NCI-H1436 (cell line): ENCODE measurements at regions not wholly inside any gene's neighbourhood (a gene's known extent, or its start where the extent isn't known, plus 50 kb on each side); places are given as distances from the start of the nearest gene placed in this dataset.

Experiments used
- DNase-seq: peaks from one replicate; lab custom pipeline; 2025; lab: John Stamatoyannopoulos, UW

DNA sequence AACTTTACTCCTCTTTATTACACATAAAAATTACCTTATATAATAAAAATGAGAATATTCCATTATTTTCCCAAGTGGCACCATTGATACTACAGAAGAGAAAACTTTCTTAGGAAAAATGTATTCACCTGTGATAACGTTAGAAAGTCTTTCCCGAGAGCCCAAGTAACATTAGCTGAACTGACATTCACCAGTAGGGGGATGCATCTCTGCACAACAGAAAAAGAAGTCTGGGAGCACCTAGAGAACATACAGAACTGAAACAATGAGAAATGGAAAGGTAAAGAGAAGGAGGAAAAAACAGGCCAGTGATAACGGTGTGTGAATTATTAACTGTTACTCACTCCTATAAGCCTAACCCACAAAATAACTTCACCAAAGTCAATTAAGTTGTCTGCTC lies 423.3 kb downstream of the CENPC start:
- no peak for DNase-seq

DNA sequence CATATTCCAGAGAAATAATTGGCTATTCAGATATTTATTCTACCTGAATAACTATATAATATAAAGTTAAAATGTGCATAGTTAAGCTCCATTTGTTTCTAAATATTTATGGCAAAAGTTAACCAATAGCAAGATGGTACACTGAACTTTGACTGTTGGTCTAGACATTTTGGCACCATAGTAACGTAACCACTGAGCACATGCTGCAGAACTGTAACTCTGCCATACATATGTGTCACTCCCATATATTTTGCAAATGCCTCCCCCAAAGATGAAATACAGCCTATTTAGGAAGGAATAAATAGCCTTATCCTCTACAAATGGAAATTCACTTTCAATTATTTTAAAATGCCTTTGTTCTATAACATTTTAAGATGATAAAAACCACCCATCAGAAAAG lies 424.9 kb downstream of the CENPC start:
- DNase-seq = no peak

DNA sequence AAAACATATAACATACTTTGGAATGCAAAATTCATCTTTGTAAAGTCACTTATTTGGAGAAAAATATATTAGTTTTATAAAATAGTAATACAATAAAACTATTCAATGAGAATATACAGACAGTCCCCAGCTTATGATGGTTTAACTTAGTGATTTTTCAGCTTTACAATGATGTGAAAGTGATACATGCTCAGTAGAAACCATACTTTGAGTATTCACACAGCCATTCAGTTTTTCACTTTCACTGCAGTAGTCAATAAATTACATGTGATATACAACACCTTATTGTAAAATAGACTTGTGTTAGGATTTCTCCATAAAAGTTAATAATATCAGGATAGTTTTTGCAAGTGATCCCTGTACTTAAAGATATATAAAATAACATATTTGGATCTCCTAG lies 436.0 kb downstream of the CENPC start:
- DNase-seq = no peak

DNA sequence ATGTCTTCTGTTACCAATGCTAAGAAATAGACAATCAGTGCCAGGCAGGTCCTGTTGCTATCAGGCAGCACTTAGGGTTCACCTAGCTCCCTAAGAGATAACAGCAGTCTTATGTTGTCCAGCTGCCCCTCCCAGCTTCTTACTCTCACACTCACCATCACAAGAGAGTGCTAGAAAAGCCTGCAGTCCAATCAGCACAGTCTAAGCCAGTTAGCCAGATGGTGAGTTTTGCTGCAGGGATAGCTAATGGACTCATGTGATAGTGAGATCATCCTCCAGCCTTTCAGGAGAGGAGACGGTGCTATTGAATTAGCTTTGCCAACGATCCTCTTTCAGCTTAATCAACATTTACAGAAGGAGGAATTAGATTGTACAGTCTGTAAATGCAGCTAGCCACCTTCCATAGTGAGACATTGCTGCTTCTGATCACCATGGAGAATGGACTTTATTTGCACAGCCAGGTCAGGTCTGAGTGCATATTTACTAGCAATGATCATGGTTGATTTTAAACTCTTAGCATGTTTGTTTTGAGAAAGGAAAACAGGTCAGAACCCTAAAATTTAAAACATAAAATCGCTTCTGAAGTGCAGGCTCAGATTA lies 438.3 kb downstream of the CENPC start:
- peak; percentile 60 for DNase-seq

DNA sequence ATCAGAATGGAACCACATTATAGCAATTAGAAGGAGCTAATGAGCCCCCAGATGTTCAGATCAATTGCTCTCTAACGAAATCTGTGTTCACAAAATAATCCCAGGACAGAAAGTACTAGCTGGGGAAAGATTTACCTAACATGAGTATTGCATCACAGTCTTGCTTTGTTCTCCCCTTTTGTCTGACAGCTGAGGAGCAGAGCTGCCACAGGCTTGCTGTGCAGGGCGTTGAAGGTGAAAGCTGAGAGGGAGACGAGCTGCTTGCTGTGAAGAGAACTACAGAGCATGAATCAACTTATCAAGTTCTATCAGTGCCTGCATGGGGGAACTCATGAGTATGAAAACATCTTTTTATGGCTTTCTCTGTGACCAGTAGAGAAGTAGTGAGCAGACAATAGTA lies 441.2 kb downstream of the CENPC start:
- no peak for DNase-seq

DNA sequence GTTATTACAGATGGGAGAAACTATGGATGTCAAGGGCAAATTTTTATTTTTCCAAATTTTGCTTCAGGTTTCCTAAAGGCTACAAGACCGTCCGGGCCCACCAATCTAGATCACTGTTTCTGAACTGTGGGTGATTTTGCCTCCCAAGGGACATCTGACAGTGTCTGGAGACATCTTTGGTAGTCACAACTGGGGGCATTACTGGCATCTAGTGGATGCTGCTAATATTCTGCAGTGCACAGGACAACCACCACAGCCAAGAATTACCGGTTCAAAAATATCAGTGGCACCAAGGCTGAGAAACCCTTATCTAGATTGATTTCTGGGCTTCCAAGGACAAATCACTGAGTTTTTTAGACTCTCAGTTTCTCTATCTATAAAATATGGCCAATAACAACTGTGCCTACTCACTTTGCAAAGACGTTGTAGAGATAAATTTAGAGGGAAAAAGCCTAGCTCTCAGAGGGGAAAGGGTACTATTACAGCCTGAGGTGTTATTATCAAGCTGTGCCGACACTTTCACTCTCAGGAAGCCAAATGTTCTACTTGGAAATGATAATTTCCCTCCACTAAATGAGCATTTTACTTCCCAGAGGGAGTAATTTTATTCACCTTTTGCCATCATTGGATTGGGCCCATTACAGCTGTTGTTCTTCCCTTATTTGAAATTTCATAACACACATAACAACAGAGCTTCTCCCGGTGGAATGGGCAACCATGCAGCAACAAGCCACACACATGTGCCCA lies 442.1 kb downstream of the CENPC start:
- DNase-seq = no peak

DNA sequence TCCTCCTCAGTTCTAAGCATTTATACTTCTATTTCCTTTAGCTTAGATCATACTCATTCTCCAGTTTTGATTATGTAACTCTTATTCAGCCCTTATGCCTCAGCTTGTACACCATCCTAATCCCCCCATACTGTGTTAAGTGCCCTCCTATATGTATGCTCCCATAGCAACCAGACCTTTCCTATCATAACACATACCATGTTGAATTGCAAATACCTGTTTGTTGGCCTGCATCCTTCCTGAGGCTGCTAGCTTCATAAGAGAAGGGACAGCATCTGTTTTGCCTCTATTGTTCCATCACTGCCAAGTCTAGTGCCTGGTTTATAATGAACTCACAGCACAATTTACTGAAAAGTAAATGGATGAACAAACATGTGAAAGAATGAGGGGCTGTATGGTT lies 443.7 kb downstream of the CENPC start:
- DNase-seq = no peak

DNA sequence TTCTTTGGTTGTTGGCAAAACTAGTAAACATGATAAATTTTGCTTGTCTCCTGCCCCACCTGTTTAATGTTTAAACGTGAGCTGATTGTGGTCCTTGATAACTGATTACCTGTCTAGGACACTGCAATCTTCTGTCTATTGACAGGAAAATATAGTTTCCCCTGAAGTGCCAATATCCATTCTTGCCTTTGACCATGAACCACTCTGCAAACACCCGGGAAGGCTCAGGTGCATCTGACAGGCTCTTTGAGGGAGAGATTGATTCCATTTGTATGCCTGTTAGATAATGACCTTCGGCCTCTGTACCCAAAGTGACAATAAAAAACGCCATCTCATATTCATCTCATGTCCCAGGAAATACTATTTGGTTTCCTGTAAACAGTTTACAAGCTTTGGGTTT lies 453.0 kb downstream of the CENPC start:
- no peak for DNase-seq

DNA sequence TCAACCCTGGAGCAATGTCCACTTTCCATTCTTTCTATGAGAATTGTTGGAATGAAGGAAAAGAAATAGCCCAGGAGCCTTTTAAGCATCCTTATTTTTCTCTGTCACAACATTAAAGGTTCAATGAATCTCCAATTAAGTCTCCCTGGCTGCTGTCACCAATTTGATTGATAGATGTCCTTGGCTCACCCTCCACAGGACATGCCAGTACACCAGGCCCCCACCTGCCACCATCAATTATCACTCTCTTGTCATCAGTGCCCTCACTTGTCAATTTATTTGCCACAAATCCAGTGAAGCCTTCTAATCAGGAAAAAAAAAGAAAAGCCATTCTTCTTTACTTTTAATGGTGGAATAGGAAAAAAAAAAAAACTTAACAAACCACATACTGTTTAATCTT lies 453.6 kb downstream of the CENPC start:
- DNase-seq = no peak

DNA sequence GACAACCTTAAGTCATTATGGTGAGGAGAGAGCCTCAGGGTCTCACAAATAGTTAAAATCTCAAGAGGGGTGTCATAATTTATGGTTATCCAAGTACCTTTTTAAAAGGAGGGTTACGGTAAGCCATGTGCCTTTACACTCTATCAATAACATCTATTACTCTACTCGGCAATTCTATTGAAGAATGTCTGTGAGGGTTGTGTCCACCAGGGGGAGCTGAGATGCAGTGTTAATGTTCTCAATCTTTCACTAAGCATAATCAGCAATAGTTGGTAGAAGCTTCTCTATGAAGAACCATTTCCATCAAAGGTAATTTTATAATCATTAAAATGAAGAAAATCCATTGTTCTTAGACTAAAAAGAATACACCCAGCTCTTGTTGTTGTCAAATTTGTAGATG lies 457.4 kb downstream of the CENPC start:
- DNase-seq = no peak

DNA sequence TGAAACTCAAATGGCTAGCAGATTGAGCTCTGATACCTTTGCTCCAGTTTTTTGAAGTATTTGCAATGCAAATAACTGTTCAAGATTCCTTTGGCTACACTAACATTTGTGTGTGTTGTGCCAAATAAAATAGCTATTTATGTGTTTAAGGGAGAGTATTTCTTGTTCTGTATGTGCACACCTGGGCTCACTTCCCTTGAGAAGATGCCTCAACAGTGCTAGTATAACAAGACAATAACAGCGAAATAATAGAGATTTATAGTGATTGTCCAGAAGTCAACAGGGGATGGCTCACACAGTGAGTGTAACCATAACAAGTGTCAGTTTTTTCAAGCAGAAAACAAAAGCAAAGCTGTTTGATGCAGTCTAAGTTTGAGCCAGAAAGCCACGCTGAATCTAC lies 460.5 kb downstream of the CENPC start:
- no peak for DNase-seq

DNA sequence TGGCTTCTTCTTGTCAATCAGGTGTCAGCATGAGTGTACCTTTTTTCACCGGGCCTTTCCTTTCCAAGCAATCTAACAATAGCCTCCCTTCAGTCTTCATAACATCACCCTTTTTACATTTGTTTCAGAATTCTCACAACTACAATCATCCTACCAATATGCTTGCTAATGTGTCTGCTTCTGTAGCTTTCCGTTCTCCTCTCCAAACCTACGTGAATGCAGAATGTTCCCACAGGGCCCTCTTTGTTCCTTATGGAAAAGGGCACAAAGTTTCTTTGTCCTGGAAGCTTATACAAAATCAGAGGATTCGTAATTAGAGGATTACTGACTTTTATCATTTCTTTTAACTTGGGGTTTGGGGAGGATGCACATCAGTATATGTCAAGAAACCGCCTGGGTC lies 461.8 kb downstream of the CENPC start:
- no peak for DNase-seq

DNA sequence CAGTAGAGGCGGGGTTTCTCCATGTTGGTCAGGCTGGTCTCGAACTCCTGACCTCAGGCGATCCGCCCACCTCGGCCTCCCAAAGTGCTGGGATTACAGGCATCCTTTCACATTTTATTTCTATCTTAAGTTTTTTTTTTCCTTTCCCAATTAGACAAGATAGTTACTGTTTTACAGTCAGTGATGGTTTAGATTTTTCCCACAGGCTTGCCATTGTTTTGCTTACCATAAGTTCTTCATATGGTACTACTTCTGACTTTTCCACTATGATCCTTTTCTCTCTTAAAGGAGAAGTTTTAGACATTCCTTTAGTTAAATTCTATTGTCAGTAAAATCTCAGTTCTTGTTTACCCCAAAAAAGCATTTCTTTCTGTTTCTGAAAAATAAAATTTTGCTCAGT lies 462.6 kb downstream of the CENPC start:
- DNase-seq = no peak

DNA sequence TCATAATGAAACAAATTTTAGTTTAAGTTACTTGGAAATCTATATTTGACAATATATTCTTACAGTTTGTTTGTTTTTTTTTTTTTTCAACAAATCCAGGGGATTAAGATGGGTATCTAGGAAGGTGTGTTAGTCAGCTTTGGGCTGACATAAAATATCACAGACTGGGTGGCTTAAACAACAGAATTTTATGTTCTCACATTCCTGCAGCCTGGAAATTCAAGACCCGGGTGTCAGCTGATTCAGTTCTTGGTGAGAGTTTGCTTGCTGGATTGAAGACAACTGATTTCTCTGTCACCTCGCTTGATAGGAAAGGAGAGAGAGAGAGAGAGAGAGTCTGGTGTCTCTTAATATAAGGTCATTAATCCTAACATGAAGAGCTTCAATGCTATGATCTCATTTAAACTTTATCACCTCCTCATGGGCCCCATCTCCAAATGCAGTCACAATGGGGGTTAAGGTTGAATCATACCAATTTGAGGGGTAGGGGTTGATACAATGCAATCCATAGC lies 465.2 kb downstream of the CENPC start:
- no peak for DNase-seq

DNA sequence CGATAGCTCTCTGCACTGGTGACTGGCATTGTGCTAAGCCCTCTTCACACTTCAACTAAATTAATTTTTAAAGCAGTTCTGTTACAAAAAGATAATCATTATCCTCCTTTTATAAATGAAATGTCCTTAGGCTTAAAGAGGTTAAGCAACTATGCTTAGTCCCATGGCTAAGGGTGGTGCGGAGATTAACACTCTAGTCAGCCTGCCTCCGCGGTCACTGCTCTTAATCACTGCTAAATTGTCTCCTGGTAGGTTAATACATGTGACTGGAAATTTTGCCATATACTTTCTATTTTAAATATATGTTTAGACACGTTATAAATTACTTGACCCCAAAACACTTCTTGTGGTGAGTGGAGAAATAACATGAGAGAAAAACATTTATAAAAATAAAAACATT lies 473.7 kb downstream of the CENPC start:
- DNase-seq = no peak

DNA sequence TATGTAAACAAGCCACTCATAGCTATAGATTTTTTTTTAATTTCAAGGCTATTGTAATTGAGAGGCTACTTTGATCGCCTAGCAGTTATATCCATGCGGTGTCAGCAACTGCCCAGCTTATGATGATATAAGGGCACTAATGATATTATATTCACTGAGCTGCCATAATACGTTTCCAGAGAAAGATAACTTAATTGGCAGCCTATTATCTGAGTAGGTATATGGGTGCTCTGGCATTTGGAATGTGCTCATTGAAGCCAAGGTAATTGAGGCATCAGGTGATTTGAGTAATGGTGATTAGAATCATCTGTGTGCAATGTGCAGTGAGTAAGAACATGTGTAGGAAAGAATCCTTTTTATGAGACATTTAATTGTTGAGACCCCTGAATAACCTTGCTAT lies 490.0 kb downstream of the CENPC start:
- no peak for DNase-seq

DNA sequence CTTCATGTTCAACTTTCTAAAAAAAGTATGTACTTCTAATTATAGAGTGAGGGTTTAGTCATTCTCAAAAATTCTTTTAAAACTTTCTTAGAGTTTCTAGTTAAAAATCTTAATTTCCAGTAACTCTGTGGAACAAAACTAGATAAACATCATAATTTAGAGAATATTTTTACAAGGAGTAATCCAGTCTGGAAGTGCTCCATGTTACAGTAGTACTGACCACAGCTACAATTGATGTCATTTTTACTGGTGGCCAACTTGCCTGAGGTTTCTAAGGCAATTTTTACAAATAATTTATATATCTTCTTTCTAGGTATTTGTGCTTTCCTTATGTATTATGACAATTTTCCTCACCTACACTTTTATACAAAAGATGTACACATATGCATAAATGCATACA lies 490.4 kb downstream of the CENPC start:
- no peak for DNase-seq

DNA sequence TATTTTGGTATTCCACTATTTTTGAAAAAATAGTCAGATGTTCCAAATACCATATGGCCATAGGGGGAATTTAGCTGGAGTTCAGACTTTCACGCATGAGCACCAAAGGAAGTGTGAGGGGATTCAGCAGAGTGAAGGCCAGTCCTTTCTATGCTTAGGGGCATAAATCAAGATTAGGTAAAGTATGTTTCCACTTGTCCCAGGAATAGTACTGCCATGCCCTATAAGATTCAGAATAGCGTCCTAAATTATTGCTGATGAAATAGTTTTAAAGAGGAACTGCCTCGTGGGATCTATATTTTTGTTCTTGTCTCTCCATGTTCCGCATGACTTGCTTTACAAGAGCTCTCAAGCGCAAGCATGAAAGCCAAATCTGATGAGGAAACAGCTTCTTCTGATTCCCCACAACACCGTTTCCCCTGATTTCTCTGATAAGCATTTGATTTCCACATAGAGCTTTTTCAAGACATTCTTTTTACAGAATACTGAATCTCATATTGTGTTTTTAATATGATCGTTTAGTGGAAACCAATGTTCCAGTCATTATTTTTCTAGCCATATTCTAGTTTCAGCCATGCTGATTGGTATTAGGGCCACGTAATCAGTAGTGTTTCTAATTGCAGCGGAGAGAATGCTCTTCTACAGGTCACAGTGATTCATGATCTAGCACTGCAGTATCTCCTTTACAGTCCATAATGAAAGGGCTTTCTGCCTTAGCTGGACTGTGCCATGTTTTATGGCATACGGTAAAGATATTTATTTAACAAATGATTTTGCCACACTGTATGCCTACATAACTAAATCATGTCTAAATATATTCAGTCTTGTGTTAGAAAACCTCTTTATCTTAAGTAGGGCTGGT lies 492.3 kb downstream of the CENPC start:
- no peak for DNase-seq

DNA sequence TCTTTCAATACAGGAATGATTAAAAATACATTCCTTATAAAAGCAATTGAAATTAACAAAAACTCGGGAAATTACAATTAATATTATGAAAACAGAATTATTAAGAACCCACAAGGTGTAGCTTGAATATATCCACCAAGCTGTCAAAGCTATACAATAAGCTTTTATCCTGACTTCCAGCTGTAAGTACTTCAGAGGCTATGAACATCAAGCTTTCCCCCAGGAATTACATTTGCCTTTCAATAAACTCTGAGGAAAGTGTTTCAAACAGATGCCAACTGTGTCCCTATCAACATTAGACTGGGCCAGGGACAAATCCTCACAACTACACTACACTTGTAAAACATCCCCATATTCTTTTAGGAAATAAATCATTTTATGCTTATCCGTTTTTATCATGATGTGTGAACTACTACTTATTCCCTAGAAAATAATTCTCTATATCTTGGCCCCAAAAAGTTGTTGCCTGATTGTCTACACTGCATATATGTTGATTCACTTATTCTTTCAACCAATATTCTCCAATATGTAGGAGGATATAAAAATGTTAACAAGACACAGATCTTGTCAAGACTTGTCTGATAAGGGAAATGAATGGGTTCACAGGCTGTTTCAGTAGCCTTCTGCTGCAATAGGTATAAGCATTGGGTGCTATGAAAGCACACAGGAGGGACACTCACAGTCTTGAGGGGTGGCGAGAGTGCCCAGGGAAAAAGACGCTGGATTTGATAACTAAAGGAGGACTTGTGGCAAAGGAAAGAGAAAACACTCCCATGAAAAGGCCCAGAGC lies 494.1 kb downstream of the CENPC start:
- no peak for DNase-seq

DNA sequence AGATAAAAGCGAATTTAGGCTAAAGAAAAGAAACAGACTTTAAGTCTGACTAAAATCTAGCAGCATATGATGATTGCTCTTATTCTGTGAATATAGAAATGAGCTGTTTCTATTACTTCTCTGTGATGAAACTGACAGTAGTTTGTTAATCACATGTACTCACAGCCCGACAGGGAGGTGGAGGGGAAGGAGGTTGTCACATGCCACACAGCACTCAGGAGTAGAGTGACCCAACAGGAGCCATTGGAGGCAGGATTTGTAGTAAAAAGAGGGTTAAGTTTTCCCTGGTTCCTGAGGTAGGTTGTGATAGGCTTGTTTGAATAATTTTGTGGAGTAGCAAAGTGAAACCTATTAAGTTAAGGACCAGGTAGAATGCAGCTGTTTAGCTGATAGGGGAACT lies 495.9 kb downstream of the CENPC start:
- no peak for DNase-seq

DNA sequence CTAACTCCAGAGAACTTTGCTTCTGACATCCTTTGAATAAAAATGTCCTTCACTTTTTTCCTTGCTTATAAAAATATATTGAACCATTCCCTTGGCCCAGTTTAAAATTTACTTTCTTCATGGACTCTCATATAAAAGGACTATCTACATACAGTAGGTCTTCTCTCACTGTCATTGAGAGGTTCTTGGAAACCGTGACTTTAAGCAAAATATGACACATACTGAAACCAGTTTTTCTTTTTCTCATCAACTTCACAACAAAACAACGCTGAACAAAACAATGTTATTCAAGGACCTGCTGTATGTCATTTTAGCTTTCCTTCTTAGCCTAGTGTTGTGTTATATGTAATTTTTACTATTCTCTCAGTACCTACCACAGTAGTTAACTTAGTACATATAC lies 496.8 kb downstream of the CENPC start:
- DNase-seq = no peak

DNA sequence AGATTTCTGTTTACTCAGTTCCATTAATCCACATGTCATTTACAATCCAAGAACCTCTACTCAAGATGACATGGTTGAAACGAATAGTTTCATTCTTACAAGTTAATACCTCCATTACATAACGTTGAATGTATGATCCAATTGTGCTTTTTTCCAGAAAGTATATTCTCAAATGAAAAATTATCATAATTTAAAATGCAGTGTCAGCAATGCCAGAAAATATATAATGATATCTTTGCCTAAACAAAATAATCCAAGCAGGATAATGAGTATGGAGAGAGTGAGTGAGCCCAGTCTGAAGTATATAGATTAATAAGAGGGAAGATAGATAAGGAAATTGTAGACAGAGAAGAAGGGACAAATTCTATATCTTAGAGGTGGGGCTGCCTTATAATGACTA lies 505.0 kb downstream of the CENPC start:
- no peak for DNase-seq
